ENCODE measurements at regions not wholly inside any gene's neighbourhood (a gene's known extent, or its start where the extent isn't known, plus 50 kb on each side); places are given as distances from the start of the nearest gene placed in this dataset.

DNA sequence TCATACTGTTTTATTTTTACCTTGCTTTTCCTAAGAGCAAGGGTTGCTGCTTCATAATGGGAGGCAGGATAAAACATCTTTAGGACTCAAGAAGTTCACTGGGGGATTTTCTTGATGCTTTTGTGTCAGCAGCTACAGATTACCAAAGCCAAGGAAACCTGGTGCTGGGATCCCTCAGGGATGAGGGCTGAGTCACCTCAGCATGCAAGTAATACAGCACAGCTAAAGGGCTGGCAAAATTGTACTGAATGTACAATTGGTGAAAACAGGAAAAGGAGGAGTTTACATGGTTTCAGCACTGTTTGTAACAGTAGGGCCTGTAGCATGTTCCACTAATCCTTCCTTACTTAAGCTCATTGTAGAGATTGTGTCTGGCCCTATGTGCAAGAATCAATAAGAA, 1056.8 kb downstream of the SORCS1 start:
- Histone ChIP-seq H3K4me1 (ENCODE audit: control insufficient read depth, low read length) (no peaks in the 10 kb centered on the region), H3K9me2 (replicated peaks; ENCODE audit: control insufficient read depth, low read length) (no peaks in the 10 kb centered on the region), H3K27me3 (ENCODE audit: control insufficient read depth, low read length) (no peaks in the 10 kb centered on the region), H3K36me3 (ENCODE audit: control insufficient read depth, low read length) (no peaks in the 10 kb centered on the region), H3K27ac (ENCODE audit: low read depth, low read length) (no peak overlapping the region), H3K4me2 (ENCODE audit: low read length) (no peak overlapping the region), H3F3A (ENCODE audit: control insufficient read depth, insufficient read depth) (no peaks in the 10 kb centered on the region), H3K79me2 (ENCODE audit: control insufficient read depth, low read length) (no peaks in the 10 kb centered on the region), H3K4me3 (ENCODE audit: low read length) (no peak overlapping the region), H4K20me1 (ENCODE audit: control insufficient read depth, insufficient read depth, low read depth, low read length) (no peaks in the 10 kb centered on the region), H3K9me3 (ENCODE audit: control insufficient read depth, insufficient read depth, low read length) (no peaks in the 10 kb centered on the region)
- TF ChIP-seq, protein P1, sequence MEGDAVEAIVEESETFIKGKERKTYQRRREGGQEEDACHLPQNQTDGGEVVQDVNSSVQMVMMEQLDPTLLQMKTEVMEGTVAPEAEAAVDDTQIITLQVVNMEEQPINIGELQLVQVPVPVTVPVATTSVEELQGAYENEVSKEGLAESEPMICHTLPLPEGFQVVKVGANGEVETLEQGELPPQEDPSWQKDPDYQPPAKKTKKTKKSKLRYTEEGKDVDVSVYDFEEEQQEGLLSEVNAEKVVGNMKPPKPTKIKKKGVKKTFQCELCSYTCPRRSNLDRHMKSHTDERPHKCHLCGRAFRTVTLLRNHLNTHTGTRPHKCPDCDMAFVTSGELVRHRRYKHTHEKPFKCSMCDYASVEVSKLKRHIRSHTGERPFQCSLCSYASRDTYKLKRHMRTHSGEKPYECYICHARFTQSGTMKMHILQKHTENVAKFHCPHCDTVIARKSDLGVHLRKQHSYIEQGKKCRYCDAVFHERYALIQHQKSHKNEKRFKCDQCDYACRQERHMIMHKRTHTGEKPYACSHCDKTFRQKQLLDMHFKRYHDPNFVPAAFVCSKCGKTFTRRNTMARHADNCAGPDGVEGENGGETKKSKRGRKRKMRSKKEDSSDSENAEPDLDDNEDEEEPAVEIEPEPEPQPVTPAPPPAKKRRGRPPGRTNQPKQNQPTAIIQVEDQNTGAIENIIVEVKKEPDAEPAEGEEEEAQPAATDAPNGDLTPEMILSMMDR (IDR thresholded peaks at IDR 0.05; ENCODE audit: low read depth, low read length, poor library complexity, severe bottlenecking): no peak
- TF ChIP-seq EZH2phosphoT487 (IDR thresholded peaks at IDR 0.05; ENCODE audit: borderline replicate concordance, low read length): no peak

DNA sequence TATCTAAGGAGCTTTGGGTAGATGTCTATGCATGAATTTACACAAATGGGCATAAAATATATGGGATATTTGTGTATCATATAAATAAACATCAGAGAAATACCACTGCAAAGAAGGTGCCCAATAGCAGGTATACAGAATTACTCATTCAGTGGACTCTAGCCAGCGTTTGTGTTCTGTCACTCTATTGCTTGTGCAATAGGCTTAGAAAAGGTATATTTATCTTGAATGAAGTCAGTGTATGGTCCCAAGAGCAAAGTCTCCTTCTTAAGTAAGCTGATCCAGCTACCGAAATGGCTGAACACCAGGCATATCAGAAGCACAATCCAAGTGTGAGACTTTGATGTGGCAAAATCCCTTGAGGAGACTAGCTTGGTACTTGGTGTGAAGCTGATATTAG, 1058.4 kb downstream of the SORCS1 start:
- Histone ChIP-seq H3K4me1 (ENCODE audit: control insufficient read depth, low read length) (no peaks in the 10 kb centered on the region), H3K79me2 (ENCODE audit: control insufficient read depth, low read length) (no peaks in the 10 kb centered on the region), H3K27ac (ENCODE audit: low read depth, low read length) (no peak overlapping the region), H3F3A (ENCODE audit: control insufficient read depth, insufficient read depth) (no peaks in the 10 kb centered on the region), H4K20me1 (ENCODE audit: control insufficient read depth, insufficient read depth, low read depth, low read length) (no peaks in the 10 kb centered on the region), H3K4me2 (ENCODE audit: low read length) (no peak overlapping the region), H3K36me3 (ENCODE audit: control insufficient read depth, low read length) (no peaks in the 10 kb centered on the region), H3K9me3 (ENCODE audit: control insufficient read depth, insufficient read depth, low read length) (no peaks in the 10 kb centered on the region), H3K4me3 (ENCODE audit: low read length) (no peak overlapping the region), H3K9me2 (replicated peaks; ENCODE audit: control insufficient read depth, low read length) (no peaks in the 10 kb centered on the region), H3K27me3 (ENCODE audit: control insufficient read depth, low read length) (no peaks in the 10 kb centered on the region)
- TF ChIP-seq, protein P1 (IDR thresholded peaks at IDR 0.05; ENCODE audit: low read depth, low read length, poor library complexity, severe bottlenecking): no peak
- no peak for TF ChIP-seq EZH2phosphoT487 (IDR thresholded peaks at IDR 0.05; ENCODE audit: borderline replicate concordance, low read length)

DNA sequence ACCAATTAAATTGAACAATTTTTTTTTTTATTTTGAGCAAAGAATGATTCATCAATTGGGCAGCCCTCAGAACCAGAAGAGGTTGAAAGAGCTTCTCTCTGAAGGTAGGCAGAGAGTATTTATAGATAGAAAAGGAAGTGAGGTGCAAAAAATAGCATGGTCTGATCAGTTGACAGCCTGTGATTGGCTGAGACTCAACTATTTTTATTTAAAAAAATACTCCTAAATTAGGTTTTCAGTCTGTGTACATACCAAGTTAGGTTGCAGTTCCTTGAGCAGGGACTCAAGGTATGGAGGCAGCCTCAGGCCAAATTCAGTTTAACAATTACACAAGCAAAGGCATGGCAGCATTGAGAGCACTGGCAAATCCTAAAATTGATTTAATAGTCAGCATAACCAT, 1074.7 kb downstream of the SORCS1 start:
- H3K4me3 ChIP-seq (ENCODE audit: low read length): no peak overlapping the region
- no peaks in the 10 kb centered on the region for H3K9me3 ChIP-seq (ENCODE audit: control insufficient read depth, insufficient read depth, low read length)
- no peaks in the 10 kb centered on the region for H4K20me1 ChIP-seq (ENCODE audit: control insufficient read depth, insufficient read depth, low read depth, low read length)
- peaks cover 13% of the 10 kb centered on the region for H3K4me1 ChIP-seq (ENCODE audit: control insufficient read depth, low read length)
- TF ChIP-seq EZH2phosphoT487 (IDR thresholded peaks at IDR 0.05; ENCODE audit: borderline replicate concordance, low read length): no peak
- TF ChIP-seq, protein P1 (IDR thresholded peaks at IDR 0.05; ENCODE audit: low read depth, low read length, poor library complexity, severe bottlenecking): no peak
- H3K27ac ChIP-seq (ENCODE audit: low read depth, low read length): no peak overlapping the region
- H3K4me2 ChIP-seq (ENCODE audit: low read length): no peak overlapping the region
- H3K9me2 ChIP-seq (replicated peaks; ENCODE audit: control insufficient read depth, low read length): no peaks in the 10 kb centered on the region; the same call in 1 of the 2 replicates
- H3F3A ChIP-seq (ENCODE audit: control insufficient read depth, insufficient read depth): no peaks in the 10 kb centered on the region
- no peaks in the 10 kb centered on the region for H3K79me2 ChIP-seq (ENCODE audit: control insufficient read depth, low read length)
- H3K27me3 ChIP-seq (ENCODE audit: control insufficient read depth, low read length): no peaks in the 10 kb centered on the region
- no peaks in the 10 kb centered on the region for H3K36me3 ChIP-seq (ENCODE audit: control insufficient read depth, low read length)

DNA sequence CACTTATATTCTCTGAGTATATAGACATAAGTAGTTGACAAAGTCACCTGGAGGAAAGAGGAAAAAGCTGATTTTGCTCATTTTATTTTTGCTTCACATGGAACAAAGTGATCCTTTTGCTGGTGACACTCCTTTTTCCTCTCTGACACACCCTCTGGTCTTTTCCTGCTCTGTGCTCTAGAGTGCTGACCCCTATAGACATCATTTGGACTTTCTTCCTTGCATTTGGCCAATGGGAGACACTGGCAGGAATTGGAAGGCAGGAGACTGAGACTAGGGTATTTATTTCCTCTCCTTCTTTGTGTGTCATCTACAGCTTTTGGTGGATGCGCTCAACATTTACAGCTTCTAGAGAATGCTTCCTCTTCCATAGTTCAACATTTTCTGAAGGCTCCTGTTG, 1078.1 kb downstream of the SORCS1 start:
- Histone ChIP-seq H3K27me3 (ENCODE audit: control insufficient read depth, low read length) (no peaks in the 10 kb centered on the region), H3F3A (ENCODE audit: control insufficient read depth, insufficient read depth) (no peaks in the 10 kb centered on the region), H3K9me3 (ENCODE audit: control insufficient read depth, insufficient read depth, low read length) (no peaks in the 10 kb centered on the region), H4K20me1 (ENCODE audit: control insufficient read depth, insufficient read depth, low read depth, low read length) (no peaks in the 10 kb centered on the region), H3K4me1 (ENCODE audit: control insufficient read depth, low read length) (peaks cover 13% of the 10 kb centered on the region), H3K36me3 (ENCODE audit: control insufficient read depth, low read length) (no peaks in the 10 kb centered on the region), H3K27ac (ENCODE audit: low read depth, low read length) (no peak overlapping the region), H3K9me2 (replicated peaks; ENCODE audit: control insufficient read depth, low read length) (no peaks in the 10 kb centered on the region; the same call in 1 of the 2 replicates), H3K4me2 (ENCODE audit: low read length) (no peak overlapping the region), H3K4me3 (ENCODE audit: low read length) (no peak overlapping the region), H3K79me2 (ENCODE audit: control insufficient read depth, low read length) (no peaks in the 10 kb centered on the region)
- TF ChIP-seq, protein P1 (IDR thresholded peaks at IDR 0.05; ENCODE audit: low read depth, low read length, poor library complexity, severe bottlenecking): no peak
- no peak for TF ChIP-seq EZH2phosphoT487 (IDR thresholded peaks at IDR 0.05; ENCODE audit: borderline replicate concordance, low read length)
